RWPE2 (cell line): ENCODE measurements at regions not wholly inside any gene's neighbourhood (a gene's known extent, or its start where the extent isn't known, plus 50 kb on each side); places are given as distances from the start of the nearest gene placed in this dataset.

Experiments used
- ATAC-seq: fragments of 200-7000 bp; cut with Tn5 transposase; 3 replicates; pipeline ENCODE4 v1.9.1; 2021; ENCODE audit warnings: low read depth
- DNase-seq: peaks from one replicate; pipeline ENCODE4 v3.0.0-alpha.2; 2020; ENCODE audit warnings: low spot score
- H3K27ac ChIP-seq: fragments of 450-650 bp; 2 replicates; pipeline ENCODE4 v1.5.1; 2017; ENCODE audit warnings: mild to moderate bottlenecking; ENCODE audit not compliant: poor library complexity, severe bottlenecking
- H3K27me3 ChIP-seq: fragments of 250-450 bp; sonication (Bioruptor Pico); 2 replicates; pipeline ENCODE4 v1.5.1; 2021; ENCODE audit warnings: mild to moderate bottlenecking, moderate library complexity; ENCODE audit not compliant: insufficient read depth, poor library complexity, severe bottlenecking
- H3K36me3 ChIP-seq: fragments of 250-450 bp; sonication (Bioruptor Pico); 2 replicates; pipeline ENCODE4 v1.5.1; 2020; ENCODE audit warnings: low read depth, mild to moderate bottlenecking, moderate library complexity
- H3K4me1 ChIP-seq: fragments of 250-450 bp; sonication (Bioruptor Pico); 2 replicates; pipeline ENCODE4 v1.5.1; 2021; ENCODE audit warnings: mild to moderate bottlenecking, moderate library complexity; ENCODE audit not compliant: insufficient read depth, poor library complexity, severe bottlenecking
- H3K4me3 ChIP-seq: fragments of 250-450 bp; sonication (Bioruptor Pico); 2 replicates; pipeline ENCODE4 v1.5.1; 2021; ENCODE audit warnings: mild to moderate bottlenecking, moderate library complexity; ENCODE audit not compliant: severe bottlenecking
- H3K9me3 ChIP-seq: fragments of 250-450 bp; sonication (Bioruptor Pico); 2 replicates; pipeline ENCODE4 v1.5.1; 2021; ENCODE audit warnings: mild to moderate bottlenecking, moderate library complexity; ENCODE audit not compliant: severe bottlenecking
- CTCF ChIP-seq: fragments of 450-650 bp; IDR thresholded peaks from one replicate; pipeline ENCODE4 v1.5.1; 2017; ENCODE audit warnings: mild to moderate bottlenecking, moderate library complexity; ENCODE audit not compliant: poor library complexity, severe bottlenecking

- no peaks in the 10 kb centered on the region for H3K4me1 ChIP-seq
- no peak for ATAC-seq
- no peak for DNase-seq
- no peaks in the 10 kb centered on the region for H3K36me3 ChIP-seq
- no peak for TF ChIP-seq CTCF
- no peak overlapping the region for H3K27ac ChIP-seq
- no peak overlapping the region for H3K4me3 ChIP-seq
- H3K9me3 ChIP-seq, result no peaks in the 10 kb centered on the region
- H3K27me3 ChIP-seq, result no peaks in the 10 kb centered on the region
Measured at GRCh38 chr5:155935723-155936122, 391.2 kb upstream of the SGCD start.

GRCh38 chr5:155936520-155937406, 390.2 kb upstream of the SGCD start:
- no peak overlapping the region for H3K4me3 ChIP-seq
- ATAC-seq (no peak), DNase-seq (peak; percentile 57)
- TF ChIP-seq CTCF, result no peak
- H3K27ac ChIP-seq, result no peak overlapping the region
- no peaks in the 10 kb centered on the region for H3K27me3 ChIP-seq
- H3K9me3 ChIP-seq, result no peaks in the 10 kb centered on the region
- no peaks in the 10 kb centered on the region for H3K4me1 ChIP-seq
- H3K36me3 ChIP-seq, result no peaks in the 10 kb centered on the region

GRCh38 chr5:155938051-155938450, 388.9 kb upstream of the SGCD start:
- DNase-seq (no peak), ATAC-seq (no peak)
- Histone ChIP-seq H3K4me3 (no peak overlapping the region), H3K4me1 (no peaks in the 10 kb centered on the region), H3K27ac (no peak overlapping the region), H3K36me3 (no peaks in the 10 kb centered on the region), H3K27me3 (no peaks in the 10 kb centered on the region), H3K9me3 (no peaks in the 10 kb centered on the region)
- no peak for TF ChIP-seq CTCF

GRCh38 chr5:155941340-155941739, 385.6 kb upstream of the SGCD start:
- Histone ChIP-seq H3K27ac (no peak overlapping the region), H3K27me3 (no peaks in the 10 kb centered on the region), H3K4me3 (no peak overlapping the region), H3K9me3 (no peaks in the 10 kb centered on the region), H3K36me3 (no peaks in the 10 kb centered on the region), H3K4me1 (no peaks in the 10 kb centered on the region)
- DNase-seq, result no peak
- TF ChIP-seq CTCF, result no peak
- no peak for ATAC-seq
